OCI-LY1 (cell line): ENCODE measurements at regions not wholly inside any gene's neighbourhood (a gene's known extent, or its start where the extent isn't known, plus 50 kb on each side); places are given as distances from the start of the nearest gene placed in this dataset.

Experiments used
- EZH2 ChIP-seq: fragments of 200-600 bp; sonication (generic), shearing (Covaris generic); IDR thresholded peaks from 2 replicates; pipeline ENCODE4 v1.8.0; 2017; ENCODE audit warnings: borderline replicate concordance, mixed run types, mild to moderate bottlenecking, antibody characterized with exemption, low read length, moderate library complexity, mixed read lengths
- TF ChIP-seq, protein P1 (sequence below): fragments of 200-600 bp; sonication (generic), shearing (Covaris generic); IDR thresholded peaks from 2 replicates; pipeline ENCODE4 v1.5.1; 2017; ENCODE audit warnings: mild to moderate bottlenecking, antibody characterized with exemption, low read length, moderate library complexity, mixed read lengths

DNA sequence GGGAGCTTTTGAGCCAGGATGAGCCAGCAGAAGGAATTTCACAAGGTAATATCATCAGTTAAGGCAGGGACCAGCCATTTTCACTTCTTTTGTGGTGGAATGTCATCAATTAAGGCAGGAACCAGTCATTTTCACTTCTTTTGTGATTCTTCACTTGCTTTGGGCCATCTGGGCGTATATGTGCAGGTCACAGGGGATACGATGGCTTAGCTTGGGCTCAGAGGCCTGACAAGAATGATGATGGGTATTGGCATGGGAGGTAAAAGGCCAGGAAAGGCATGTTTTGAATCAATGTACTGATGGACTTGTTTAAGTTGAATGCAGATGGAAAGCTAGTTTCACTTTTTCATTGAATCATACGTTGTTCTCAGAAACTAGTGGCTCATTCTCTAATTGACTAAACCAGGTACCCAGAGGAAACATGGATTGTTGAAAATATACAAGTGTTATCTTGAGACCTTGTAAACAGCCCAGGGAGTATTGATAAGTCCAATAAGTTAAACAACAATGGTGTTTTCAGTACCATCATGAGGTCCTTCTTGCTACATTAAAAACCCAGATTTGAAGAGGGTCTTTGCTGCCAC, 1672.5 kb upstream of the DDX18 start:
- TF ChIP-seq, protein P1, sequence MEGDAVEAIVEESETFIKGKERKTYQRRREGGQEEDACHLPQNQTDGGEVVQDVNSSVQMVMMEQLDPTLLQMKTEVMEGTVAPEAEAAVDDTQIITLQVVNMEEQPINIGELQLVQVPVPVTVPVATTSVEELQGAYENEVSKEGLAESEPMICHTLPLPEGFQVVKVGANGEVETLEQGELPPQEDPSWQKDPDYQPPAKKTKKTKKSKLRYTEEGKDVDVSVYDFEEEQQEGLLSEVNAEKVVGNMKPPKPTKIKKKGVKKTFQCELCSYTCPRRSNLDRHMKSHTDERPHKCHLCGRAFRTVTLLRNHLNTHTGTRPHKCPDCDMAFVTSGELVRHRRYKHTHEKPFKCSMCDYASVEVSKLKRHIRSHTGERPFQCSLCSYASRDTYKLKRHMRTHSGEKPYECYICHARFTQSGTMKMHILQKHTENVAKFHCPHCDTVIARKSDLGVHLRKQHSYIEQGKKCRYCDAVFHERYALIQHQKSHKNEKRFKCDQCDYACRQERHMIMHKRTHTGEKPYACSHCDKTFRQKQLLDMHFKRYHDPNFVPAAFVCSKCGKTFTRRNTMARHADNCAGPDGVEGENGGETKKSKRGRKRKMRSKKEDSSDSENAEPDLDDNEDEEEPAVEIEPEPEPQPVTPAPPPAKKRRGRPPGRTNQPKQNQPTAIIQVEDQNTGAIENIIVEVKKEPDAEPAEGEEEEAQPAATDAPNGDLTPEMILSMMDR: no peak
- TF ChIP-seq EZH2: no peak
